IPS-20b (cell line): ENCODE measurements at regions not wholly inside any gene's neighbourhood (a gene's known extent, or its start where the extent isn't known, plus 50 kb on each side); places are given as distances from the start of the nearest gene placed in this dataset.

Source experiments
- H3K27ac ChIP-seq: one replicate; pipeline ENCODE4 v1.5.1; 2013; ENCODE audit warnings: low read length
- H3K27me3 ChIP-seq: 2 replicates; pipeline ENCODE4 v1.6.1; 2013; ENCODE audit warnings: mild to moderate bottlenecking, low read length, inconsistent platforms; ENCODE audit not compliant: insufficient read depth
- H3K36me3 ChIP-seq: 2 replicates; pipeline ENCODE4 v1.6.1; 2013; ENCODE audit warnings: low read depth, mild to moderate bottlenecking, inconsistent platforms, low read length, moderate library complexity; ENCODE audit not compliant: insufficient read depth
- H3K4me1 ChIP-seq: 2 replicates; pipeline ENCODE4 v1.6.1; 2013; ENCODE audit warnings: mild to moderate bottlenecking, control low read depth, inconsistent platforms, low read length, moderate library complexity; ENCODE audit not compliant: insufficient read depth
- H3K4me3 ChIP-seq: 2 replicates; pipeline ENCODE4 v1.5.1; 2013; ENCODE audit warnings: mild to moderate bottlenecking, low read length, inconsistent platforms
- H3K9ac ChIP-seq: 2 replicates; pipeline ENCODE4 v1.6.1; 2013; ENCODE audit warnings: low read depth, mild to moderate bottlenecking, inconsistent platforms, low read length, moderate library complexity
- H3K9me3 ChIP-seq: 2 replicates; pipeline ENCODE4 v1.6.1; 2013; ENCODE audit warnings: mild to moderate bottlenecking, low read depth, low read length, inconsistent platforms; ENCODE audit not compliant: insufficient read depth

- Histone ChIP-seq H3K4me3 (no peak overlapping the region), H3K27me3 (no peaks in the 10 kb centered on the region), H3K9me3 (no peaks in the 10 kb centered on the region), H3K36me3 (no peaks in the 10 kb centered on the region), H3K9ac (no peak overlapping the region), H3K4me1 (no peaks in the 10 kb centered on the region), H3K27ac (no peak overlapping the region)
Measured at GRCh38 chr14:87579036-87579435, 413.9 kb downstream of the GALC start.

- Histone ChIP-seq H3K4me3 (no peak overlapping the region), H3K9ac (no peak overlapping the region), H3K4me1 (no peaks in the 10 kb centered on the region), H3K36me3 (no peaks in the 10 kb centered on the region), H3K27me3 (no peaks in the 10 kb centered on the region), H3K9me3 (no peaks in the 10 kb centered on the region), H3K27ac (no peak overlapping the region)
Measured at GRCh38 chr14:87575378-87575777, 417.6 kb downstream of the GALC start.

DNA sequence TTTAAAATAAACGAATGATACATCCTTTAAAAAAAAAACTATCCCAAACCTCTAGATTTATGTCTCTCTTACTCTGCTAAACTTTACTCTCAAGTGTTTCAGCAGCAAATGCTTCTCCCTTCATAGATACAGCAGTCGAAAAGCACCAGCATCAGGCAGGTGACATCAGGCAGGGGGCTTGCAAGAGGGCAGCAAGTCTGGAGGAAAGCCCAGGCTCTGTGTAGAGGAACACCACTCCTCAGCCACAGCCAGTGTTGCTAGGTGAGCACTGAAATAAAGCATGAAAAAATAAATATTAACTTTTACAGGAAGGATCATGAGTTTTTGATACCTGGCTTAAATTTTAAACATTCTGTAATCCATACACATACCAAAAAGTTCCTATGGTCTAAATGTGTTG, 419.4 kb downstream of the GALC start:
- no peaks in the 10 kb centered on the region for H3K27me3 ChIP-seq
- H3K9me3 ChIP-seq = no peaks in the 10 kb centered on the region
- H3K9ac ChIP-seq = no peak overlapping the region
- H3K27ac ChIP-seq = no peak overlapping the region
- H3K4me1 ChIP-seq = no peaks in the 10 kb centered on the region
- no peak overlapping the region for H3K4me3 ChIP-seq
- no peaks in the 10 kb centered on the region for H3K36me3 ChIP-seq

- Histone ChIP-seq H3K27ac (no peak overlapping the region), H3K9me3 (no peaks in the 10 kb centered on the region; the same call in 1 of the 2 replicates), H3K4me1 (no peaks in the 10 kb centered on the region), H3K27me3 (no peaks in the 10 kb centered on the region), H3K9ac (no peak overlapping the region), H3K4me3 (no peak overlapping the region), H3K36me3 (no peaks in the 10 kb centered on the region)
Measured at GRCh38 chr14:87567618-87568295, 425.2 kb downstream of the GALC start.

DNA sequence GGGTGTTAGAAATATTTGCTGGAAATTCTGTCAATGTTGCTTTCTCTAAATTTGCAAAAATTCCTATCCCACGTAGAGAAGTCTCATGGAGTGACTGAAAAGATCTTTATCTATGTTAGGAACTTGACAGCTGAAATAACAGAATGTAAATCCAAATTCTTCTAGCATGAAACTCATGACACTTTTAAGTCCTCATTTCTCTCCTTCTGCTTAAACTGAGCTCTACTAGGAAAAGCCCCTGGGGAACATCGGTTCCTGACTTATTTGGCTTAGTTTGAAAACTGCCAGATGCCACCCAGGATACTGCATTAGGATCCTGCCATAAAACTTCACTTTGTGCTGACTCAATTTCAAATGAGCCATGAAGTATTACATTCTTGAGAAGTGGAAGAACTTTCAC, 426.0 kb downstream of the GALC start:
- H3K4me3 ChIP-seq = no peak overlapping the region
- no peaks in the 10 kb centered on the region for H3K4me1 ChIP-seq
- no peak overlapping the region for H3K27ac ChIP-seq
- peaks cover 3% of the 10 kb centered on the region; the same call in 1 of the 2 replicates for H3K9me3 ChIP-seq
- H3K36me3 ChIP-seq = no peaks in the 10 kb centered on the region
- no peaks in the 10 kb centered on the region for H3K27me3 ChIP-seq
- no peak overlapping the region for H3K9ac ChIP-seq

- H3K9ac ChIP-seq = no peak overlapping the region
Measured at GRCh38 chr14:87547536-87547935, 445.4 kb downstream of the GALC start.

GRCh38 chr14:87542288-87542687, 450.7 kb downstream of the GALC start:
- H3K9ac ChIP-seq = no peak overlapping the region
- no peaks in the 10 kb centered on the region for H3K9me3 ChIP-seq
- H3K27me3 ChIP-seq = no peaks in the 10 kb centered on the region
- no peaks in the 10 kb centered on the region for H3K4me1 ChIP-seq
- H3K27ac ChIP-seq = no peak overlapping the region
- H3K36me3 ChIP-seq = no peaks in the 10 kb centered on the region
- no peak overlapping the region for H3K4me3 ChIP-seq

More at GRCh38 chr14:87547536-87547935, 445.4 kb downstream of the GALC start:
- H3K4me1 ChIP-seq = no peaks in the 10 kb centered on the region
- no peak overlapping the region for H3K4me3 ChIP-seq
- no peaks in the 10 kb centered on the region for H3K27me3 ChIP-seq
- H3K27ac ChIP-seq = no peak overlapping the region
- peaks cover 5% of the 10 kb centered on the region; the same call in 1 of the 2 replicates for H3K9me3 ChIP-seq
- no peaks in the 10 kb centered on the region for H3K36me3 ChIP-seq

GRCh38 chr14:87540339-87540738, 452.6 kb downstream of the GALC start:
- no peaks in the 10 kb centered on the region for H3K27me3 ChIP-seq
- H3K27ac ChIP-seq = no peak overlapping the region
- no peak overlapping the region for H3K9ac ChIP-seq
- no peaks in the 10 kb centered on the region for H3K4me1 ChIP-seq
- no peaks in the 10 kb centered on the region for H3K36me3 ChIP-seq
- no peak overlapping the region for H3K4me3 ChIP-seq
- H3K9me3 ChIP-seq = no peaks in the 10 kb centered on the region

- H3K27ac ChIP-seq = no peak overlapping the region
- H3K27me3 ChIP-seq = no peaks in the 10 kb centered on the region
- H3K36me3 ChIP-seq = no peaks in the 10 kb centered on the region
- no peak overlapping the region for H3K9ac ChIP-seq
- no peak overlapping the region for H3K4me3 ChIP-seq
- H3K4me1 ChIP-seq = peaks cover 3% of the 10 kb centered on the region; the same call in 1 of the 2 replicates
- H3K9me3 ChIP-seq = peaks cover 2% of the 10 kb centered on the region; the same call in 1 of the 2 replicates
Measured at GRCh38 chr14:87529081-87529480, 463.9 kb downstream of the GALC start.

- no peak overlapping the region for H3K27ac ChIP-seq
- no peak overlapping the region for H3K4me3 ChIP-seq
- no peaks in the 10 kb centered on the region for H3K36me3 ChIP-seq
- H3K4me1 ChIP-seq = peaks cover 3% of the 10 kb centered on the region; the same call in 1 of the 2 replicates
- no peaks in the 10 kb centered on the region for H3K9me3 ChIP-seq
- no peak overlapping the region for H3K9ac ChIP-seq
- no peaks in the 10 kb centered on the region for H3K27me3 ChIP-seq
Measured at GRCh38 chr14:87526731-87527130, 466.3 kb downstream of the GALC start.

GRCh38 chr14:87524011-87524410, 469.0 kb downstream of the GALC start:
- Histone ChIP-seq H3K27ac (no peak overlapping the region), H3K4me3 (no peak overlapping the region), H3K27me3 (no peaks in the 10 kb centered on the region), H3K4me1 (no peaks in the 10 kb centered on the region; the same call in 1 of the 2 replicates), H3K36me3 (no peaks in the 10 kb centered on the region), H3K9ac (no peak overlapping the region), H3K9me3 (no peaks in the 10 kb centered on the region)

- H3K36me3 ChIP-seq = no peaks in the 10 kb centered on the region
- 0 out of 2 replicates have a peak overlapping the region, but pooled peaks have one; percentile 13 for H3K4me3 ChIP-seq
- H3K9ac ChIP-seq = no peak overlapping the region
- H3K27ac ChIP-seq = no peak overlapping the region
- H3K27me3 ChIP-seq = no peaks in the 10 kb centered on the region
- no peaks in the 10 kb centered on the region for H3K4me1 ChIP-seq
- H3K9me3 ChIP-seq = no peaks in the 10 kb centered on the region; the same call in 1 of the 2 replicates
Measured at GRCh38 chr14:87522575-87522974, 470.4 kb downstream of the GALC start.
